ENCODE measurements at regions not wholly inside any gene's neighbourhood (a gene's known extent, or its start where the extent isn't known, plus 50 kb on each side); places are given as distances from the start of the nearest gene placed in this dataset.

- Histone ChIP-seq H3K4me1 (ENCODE audit: insufficient read depth, low read length) (no peaks in the 10 kb centered on the region), H3K9ac (ENCODE audit: low read depth, low read length) (no peak overlapping the region), H3K36me3 (ENCODE audit: insufficient read depth, low read length) (no peaks in the 10 kb centered on the region), H3K9me3 (ENCODE audit: control insufficient read depth, insufficient read depth, low read length) (no peaks in the 10 kb centered on the region)
Observed at GRCh38 chr14:30287579-30288445, 271.1 kb upstream of the G2E3 start.

GRCh38 chr14:30290001-30290400, 269.0 kb upstream of the G2E3 start:
- H3K9me3 ChIP-seq (ENCODE audit: control insufficient read depth, insufficient read depth, low read length) = no peaks in the 10 kb centered on the region
- H3K4me1 ChIP-seq (ENCODE audit: insufficient read depth, low read length) = no peaks in the 10 kb centered on the region
- no peaks in the 10 kb centered on the region for H3K36me3 ChIP-seq (ENCODE audit: insufficient read depth, low read length)
- H3K9ac ChIP-seq (ENCODE audit: low read depth, low read length) = no peak overlapping the region

- no peaks in the 10 kb centered on the region for H3K9me3 ChIP-seq (ENCODE audit: control insufficient read depth, insufficient read depth, low read length)
- H3K4me1 ChIP-seq (ENCODE audit: insufficient read depth, low read length) = no peaks in the 10 kb centered on the region
- no peak overlapping the region for H3K9ac ChIP-seq (ENCODE audit: low read depth, low read length)
- H3K36me3 ChIP-seq (ENCODE audit: insufficient read depth, low read length) = no peaks in the 10 kb centered on the region
Observed at GRCh38 chr14:30291216-30291615, 267.7 kb upstream of the G2E3 start.

DNA sequence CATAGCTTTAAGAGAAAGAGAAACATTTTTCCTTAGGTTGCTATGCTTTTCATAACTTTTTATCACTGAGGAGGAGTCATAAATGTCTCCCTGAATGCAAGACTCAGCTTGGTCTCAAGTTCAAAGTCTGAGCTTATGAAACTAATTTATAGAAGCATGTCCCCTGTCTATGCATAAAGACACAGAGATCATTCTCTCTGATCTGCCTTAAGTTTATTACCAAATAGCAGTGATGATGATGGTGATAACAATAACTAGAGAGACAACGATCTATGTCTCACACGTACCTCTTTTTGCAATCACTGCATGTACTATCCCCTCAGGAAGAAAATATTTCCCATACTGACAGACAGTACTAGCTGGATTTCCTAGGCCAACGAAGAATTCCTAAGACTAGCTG, 266.4 kb upstream of the G2E3 start:
- Histone ChIP-seq H3K9ac (ENCODE audit: low read depth, low read length) (no peak overlapping the region), H3K9me3 (ENCODE audit: control insufficient read depth, insufficient read depth, low read length) (no peaks in the 10 kb centered on the region), H3K36me3 (ENCODE audit: insufficient read depth, low read length) (no peaks in the 10 kb centered on the region)

DNA sequence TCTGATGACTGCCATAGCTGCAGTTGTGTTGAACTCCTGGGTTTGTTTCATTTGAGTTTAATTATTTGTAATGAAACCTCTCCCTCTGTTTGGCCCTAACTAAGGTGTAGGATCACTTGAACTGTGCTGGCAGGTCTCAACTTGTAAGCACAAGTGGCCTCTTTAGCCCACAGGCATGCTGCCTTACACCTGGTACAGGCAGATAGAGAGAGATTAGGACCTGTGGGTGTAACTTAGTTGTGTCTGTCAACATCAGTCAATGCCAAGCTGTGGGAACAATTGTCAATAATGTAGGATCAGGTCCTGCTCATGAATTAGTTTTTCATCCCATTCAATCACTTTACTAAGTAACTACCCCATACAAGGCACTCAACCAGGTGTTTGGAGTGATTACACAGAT, 263.0 kb upstream of the G2E3 start:
- peaks cover 2% of the 10 kb centered on the region; the same call in 1 of the 2 replicates for H3K4me1 ChIP-seq (ENCODE audit: insufficient read depth, low read length)
- H3K9me3 ChIP-seq (ENCODE audit: control insufficient read depth, insufficient read depth, low read length) = no peaks in the 10 kb centered on the region
- H3K9ac ChIP-seq (ENCODE audit: low read depth, low read length) = no peak overlapping the region
- no peaks in the 10 kb centered on the region for H3K36me3 ChIP-seq (ENCODE audit: insufficient read depth, low read length)

More for the DNA sequence above, 266.4 kb upstream of the G2E3 start:
- H3K4me1 ChIP-seq (ENCODE audit: insufficient read depth, low read length) = no peaks in the 10 kb centered on the region

DNA sequence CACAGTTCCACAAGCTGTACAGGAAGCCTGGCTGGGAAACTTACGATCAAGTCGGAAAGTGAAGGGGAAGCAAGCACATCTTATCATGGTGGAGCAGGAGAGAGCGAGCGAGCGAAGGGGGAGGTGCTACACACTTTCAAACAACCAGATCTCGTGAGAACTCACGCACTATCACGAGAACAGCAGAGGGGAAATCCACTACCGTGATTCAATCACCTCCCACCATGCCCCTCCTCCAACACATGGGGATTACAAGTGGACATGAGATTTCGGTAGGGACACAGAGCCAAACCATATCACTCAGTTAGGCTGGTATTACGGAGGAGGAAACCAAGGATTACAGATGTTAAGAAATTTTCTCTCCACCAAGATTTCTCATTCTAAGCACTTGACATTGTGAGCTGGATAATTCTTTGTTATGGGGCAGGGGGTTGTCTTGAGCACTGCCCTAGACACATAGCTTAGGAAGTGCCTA, 262.0 kb upstream of the G2E3 start:
- Histone ChIP-seq H3K36me3 (ENCODE audit: insufficient read depth, low read length) (no peaks in the 10 kb centered on the region), H3K9me3 (ENCODE audit: control insufficient read depth, insufficient read depth, low read length) (no peaks in the 10 kb centered on the region)

DNA sequence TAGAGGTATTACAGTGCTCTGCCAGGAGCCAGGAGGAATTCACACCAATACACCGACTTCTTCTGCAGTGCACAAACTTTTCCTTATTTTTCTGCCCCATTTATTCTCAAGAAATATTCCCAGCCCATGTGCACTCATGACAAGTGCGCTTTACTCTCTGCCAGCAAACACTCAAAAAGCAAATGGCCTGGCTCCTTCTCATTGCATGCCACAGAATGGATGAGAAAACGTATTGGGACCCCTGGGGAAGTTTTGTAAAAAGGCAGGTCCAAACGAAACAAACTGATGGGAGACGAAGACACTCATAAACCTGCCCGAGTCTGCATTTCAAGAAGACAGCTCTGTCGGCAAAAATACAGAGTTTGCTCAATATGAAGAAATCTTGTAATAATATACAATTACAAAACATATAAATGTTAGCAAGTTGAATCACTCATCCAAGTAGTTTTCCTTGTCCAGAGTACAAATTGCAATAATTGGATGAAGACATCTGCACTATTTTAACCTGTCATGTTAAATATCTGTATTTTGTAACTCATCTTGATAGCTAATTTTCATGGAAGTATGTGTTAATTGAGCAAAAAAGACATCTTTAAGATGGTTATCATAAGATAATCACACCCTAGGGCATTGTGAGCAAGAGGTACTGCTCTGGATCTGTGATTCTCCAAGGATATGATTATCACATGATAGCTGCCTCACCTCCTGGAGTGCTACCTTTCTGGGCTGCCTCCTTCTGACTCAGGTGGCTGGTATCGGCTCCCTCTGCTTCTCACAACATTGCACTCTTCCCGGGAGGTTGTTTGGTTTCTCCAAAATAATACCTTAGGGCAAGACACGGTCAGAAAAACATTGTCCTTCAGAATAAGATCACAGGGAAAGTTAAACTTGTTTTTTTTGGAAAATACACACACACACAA, 260.8 kb upstream of the G2E3 start:
- Histone ChIP-seq H3K36me3 (ENCODE audit: insufficient read depth, low read length) (no peaks in the 10 kb centered on the region), H3K9me3 (ENCODE audit: control insufficient read depth, insufficient read depth, low read length) (no peaks in the 10 kb centered on the region), H3K9ac (ENCODE audit: low read depth, low read length) (no peak overlapping the region), H3K4me1 (ENCODE audit: insufficient read depth, low read length) (peaks cover 2% of the 10 kb centered on the region; the same call in 1 of the 2 replicates)

More for the DNA sequence above, 262.0 kb upstream of the G2E3 start:
- Histone ChIP-seq H3K4me1 (ENCODE audit: insufficient read depth, low read length) (peaks cover 2% of the 10 kb centered on the region; the same call in 1 of the 2 replicates), H3K9ac (ENCODE audit: low read depth, low read length) (no peak overlapping the region)

- Histone ChIP-seq H3K9me3 (ENCODE audit: control insufficient read depth, insufficient read depth, low read length) (no peaks in the 10 kb centered on the region), H3K4me1 (ENCODE audit: insufficient read depth, low read length) (peaks cover 2% of the 10 kb centered on the region; the same call in 1 of the 2 replicates), H3K9ac (ENCODE audit: low read depth, low read length) (no peak overlapping the region), H3K36me3 (ENCODE audit: insufficient read depth, low read length) (no peaks in the 10 kb centered on the region)
Observed at GRCh38 chr14:30299915-30300314, 259.0 kb upstream of the G2E3 start.

DNA sequence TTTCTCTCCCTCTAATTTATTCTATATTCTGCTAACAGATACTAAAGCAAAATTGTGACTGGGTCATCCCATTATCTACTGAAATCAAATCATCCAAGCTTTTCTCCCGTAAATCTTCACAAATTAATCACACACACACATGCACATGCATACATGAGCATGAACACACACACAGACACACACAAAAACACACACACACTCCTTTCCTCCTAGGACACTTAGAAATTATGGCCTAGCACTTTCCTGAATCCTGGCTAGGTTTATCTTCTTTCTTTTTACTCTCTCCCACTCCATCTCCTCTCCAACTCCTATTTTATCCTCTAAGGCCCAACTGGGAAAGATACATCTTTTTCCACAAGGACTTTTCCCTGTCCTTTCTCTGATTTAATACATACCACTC, 255.6 kb upstream of the G2E3 start:
- Histone ChIP-seq H3K9ac (ENCODE audit: low read depth, low read length) (no peak overlapping the region), H3K36me3 (ENCODE audit: insufficient read depth, low read length) (no peaks in the 10 kb centered on the region), H3K4me1 (ENCODE audit: insufficient read depth, low read length) (peaks cover 2% of the 10 kb centered on the region; the same call in 1 of the 2 replicates), H3K9me3 (ENCODE audit: control insufficient read depth, insufficient read depth, low read length) (no peaks in the 10 kb centered on the region)

- Histone ChIP-seq H3K9me3 (ENCODE audit: control insufficient read depth, insufficient read depth, low read length) (no peaks in the 10 kb centered on the region), H3K4me1 (ENCODE audit: insufficient read depth, low read length) (no peaks in the 10 kb centered on the region), H3K36me3 (ENCODE audit: insufficient read depth, low read length) (no peaks in the 10 kb centered on the region)
Observed at GRCh38 chr14:30305346-30305745, 253.6 kb upstream of the G2E3 start.

GRCh38 chr14:30309405-30309804, 249.6 kb upstream of the G2E3 start:
- no peaks in the 10 kb centered on the region for H3K9me3 ChIP-seq (ENCODE audit: control insufficient read depth, insufficient read depth, low read length)
- no peak overlapping the region for H3K9ac ChIP-seq (ENCODE audit: low read depth, low read length)
- no peaks in the 10 kb centered on the region for H3K36me3 ChIP-seq (ENCODE audit: insufficient read depth, low read length)
- no peaks in the 10 kb centered on the region for H3K4me1 ChIP-seq (ENCODE audit: insufficient read depth, low read length)

More at GRCh38 chr14:30305346-30305745, 253.6 kb upstream of the G2E3 start:
- no peak overlapping the region for H3K9ac ChIP-seq (ENCODE audit: low read depth, low read length)

- Histone ChIP-seq H3K4me1 (ENCODE audit: insufficient read depth, low read length) (no peaks in the 10 kb centered on the region), H3K9me3 (ENCODE audit: control insufficient read depth, insufficient read depth, low read length) (no peaks in the 10 kb centered on the region), H3K36me3 (ENCODE audit: insufficient read depth, low read length) (no peaks in the 10 kb centered on the region), H3K9ac (ENCODE audit: low read depth, low read length) (no peak overlapping the region)
Observed at GRCh38 chr14:30312214-30312613, 246.7 kb upstream of the G2E3 start.

DNA sequence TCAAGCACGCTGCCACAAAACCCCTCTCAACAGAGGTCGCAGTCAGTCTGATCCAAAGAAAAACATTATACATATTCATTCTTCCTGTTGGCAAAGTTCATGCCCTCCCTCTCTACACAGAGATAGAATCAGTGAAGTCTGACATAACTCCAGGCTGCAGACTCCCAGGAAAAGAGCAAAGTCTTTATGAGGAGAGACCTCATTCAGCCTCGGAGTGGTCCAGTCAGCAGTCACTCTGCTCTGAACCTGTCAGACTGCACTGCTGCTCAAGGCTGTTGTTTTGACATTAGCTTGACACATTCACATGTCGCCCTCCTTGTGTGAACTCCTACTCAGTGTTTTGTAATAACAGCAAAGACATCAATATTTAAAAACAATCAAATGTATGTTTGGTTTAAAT, 241.2 kb upstream of the G2E3 start:
- H3K36me3 ChIP-seq (ENCODE audit: insufficient read depth, low read length) = no peaks in the 10 kb centered on the region
- no peak overlapping the region for H3K9ac ChIP-seq (ENCODE audit: low read depth, low read length)
- H3K4me1 ChIP-seq (ENCODE audit: insufficient read depth, low read length) = peaks cover 1% of the 10 kb centered on the region
- H3K9me3 ChIP-seq (ENCODE audit: control insufficient read depth, insufficient read depth, low read length) = no peaks in the 10 kb centered on the region

- Histone ChIP-seq H3K36me3 (ENCODE audit: insufficient read depth, low read length) (no peaks in the 10 kb centered on the region), H3K9me3 (ENCODE audit: control insufficient read depth, insufficient read depth, low read length) (no peaks in the 10 kb centered on the region), H3K4me1 (ENCODE audit: insufficient read depth, low read length) (peaks cover 8% of the 10 kb centered on the region), H3K9ac (ENCODE audit: low read depth, low read length) (no peak overlapping the region)
Observed at GRCh38 chr14:30322819-30323218, 236.1 kb upstream of the G2E3 start.
